ENCODE measurements at regions not wholly inside any gene's neighbourhood (a gene's known extent, or its start where the extent isn't known, plus 50 kb on each side); places are given as distances from the start of the nearest gene placed in this dataset.

- Histone ChIP-seq H2BK15ac (replicated peaks; ENCODE audit: low read depth) (no peak overlapping the region), H3K4me3 (ENCODE audit: low read length) (no peak overlapping the region), H4K8ac (ENCODE audit: low read depth, low read length) (no peak overlapping the region), H2BK5ac (ENCODE audit: low read length) (no peak overlapping the region), H3K56ac (ENCODE audit: low read length) (no peak overlapping the region), H3K9ac (ENCODE audit: low read length) (no peak overlapping the region), H2AK5ac (ENCODE audit: low read length) (no peak overlapping the region), H3K36me3 (ENCODE audit: control insufficient read depth, insufficient read depth, low read length) (no peaks in the 10 kb centered on the region), H3K4ac (ENCODE audit: low read depth, low read length) (no peak overlapping the region), H4K5ac (ENCODE audit: low read length) (no peak overlapping the region), H2BK120ac (ENCODE audit: low read depth, low read length) (no peak overlapping the region), H3K4me2 (ENCODE audit: low read length) (no peak overlapping the region), H3K27me3 (ENCODE audit: insufficient read depth, low read length, poor library complexity) (no peaks in the 10 kb centered on the region), H3K79me2 (ENCODE audit: control insufficient read depth, insufficient read depth, low read length) (no peaks in the 10 kb centered on the region), H3K4me1 (ENCODE audit: control insufficient read depth, low read depth, low read length) (no peaks in the 10 kb centered on the region), H3K27ac (ENCODE audit: low read depth, low read length) (no peak overlapping the region), H3K23ac (ENCODE audit: low read length) (no peak overlapping the region), H3K79me1 (ENCODE audit: low read length) (no peaks in the 10 kb centered on the region), H3K18ac (ENCODE audit: low read length) (no peak overlapping the region)
- no CpG with 5 or more reads among the region's 2 CpGs for WGBS (ENCODE audit: extremely low coverage, insufficient coverage, low lambda C conversion rate)
- DNase-seq, result no peak
These were observed 139.1 kb upstream of the SPRY4 start for GRCh38 chr5:142463904-142464303.

GRCh38 chr5:142461028-142461590 lies 136.3 kb upstream of the SPRY4 start:
- Histone ChIP-seq H2BK15ac (replicated peaks; ENCODE audit: low read depth) (no peak overlapping the region), H3K27ac (ENCODE audit: low read depth, low read length) (no peak overlapping the region)
- no CpG with 5 or more reads among the region's 5 CpGs for WGBS (ENCODE audit: extremely low coverage, insufficient coverage, low lambda C conversion rate)

GRCh38 chr5:142459209-142459608 lies 134.4 kb upstream of the SPRY4 start:
- no peak for DNase-seq
- Histone ChIP-seq H4K5ac (ENCODE audit: low read length) (no peak overlapping the region), H3K18ac (ENCODE audit: low read length) (no peak overlapping the region), H3K23ac (ENCODE audit: low read length) (no peak overlapping the region), H3K36me3 (ENCODE audit: control insufficient read depth, insufficient read depth, low read length) (no peaks in the 10 kb centered on the region), H3K27ac (ENCODE audit: low read depth, low read length) (no peak overlapping the region), H2BK120ac (ENCODE audit: low read depth, low read length) (no peak overlapping the region), H2BK5ac (ENCODE audit: low read length) (no peak overlapping the region), H3K79me2 (ENCODE audit: control insufficient read depth, insufficient read depth, low read length) (no peaks in the 10 kb centered on the region), H3K79me1 (ENCODE audit: low read length) (no peaks in the 10 kb centered on the region), H3K56ac (ENCODE audit: low read length) (no peak overlapping the region), H3K9ac (ENCODE audit: low read length) (no peak overlapping the region), H4K8ac (ENCODE audit: low read depth, low read length) (no peak overlapping the region), H3K27me3 (ENCODE audit: insufficient read depth, low read length, poor library complexity) (no peaks in the 10 kb centered on the region), H3K4me3 (ENCODE audit: low read length) (no peak overlapping the region), H3K4me1 (ENCODE audit: control insufficient read depth, low read depth, low read length) (no peaks in the 10 kb centered on the region), H3K4ac (ENCODE audit: low read depth, low read length) (no peak overlapping the region), H3K4me2 (ENCODE audit: low read length) (no peak overlapping the region), H2AK5ac (ENCODE audit: low read length) (no peak overlapping the region), H2BK15ac (replicated peaks; ENCODE audit: low read depth) (no peak overlapping the region)
- WGBS (ENCODE audit: extremely low coverage, insufficient coverage, low lambda C conversion rate), result no CpG with 5 or more reads among the region's 1 CpG

More at GRCh38 chr5:142461028-142461590, 136.3 kb upstream of the SPRY4 start:
- no peak overlapping the region for H2BK5ac ChIP-seq (ENCODE audit: low read length)
- H3K79me1 ChIP-seq (ENCODE audit: low read length), result no peaks in the 10 kb centered on the region
- H3K23ac ChIP-seq (ENCODE audit: low read length), result no peak overlapping the region
- H3K9ac ChIP-seq (ENCODE audit: low read length), result no peak overlapping the region
- H3K4me1 ChIP-seq (ENCODE audit: control insufficient read depth, low read depth, low read length), result no peaks in the 10 kb centered on the region
- H3K4ac ChIP-seq (ENCODE audit: low read depth, low read length), result no peak overlapping the region
- no peak overlapping the region for H4K5ac ChIP-seq (ENCODE audit: low read length)
- no peaks in the 10 kb centered on the region for H3K27me3 ChIP-seq (ENCODE audit: insufficient read depth, low read length, poor library complexity)
- H2AK5ac ChIP-seq (ENCODE audit: low read length), result no peak overlapping the region
- DNase-seq, result no peak
- H3K36me3 ChIP-seq (ENCODE audit: control insufficient read depth, insufficient read depth, low read length), result no peaks in the 10 kb centered on the region
- no peaks in the 10 kb centered on the region for H3K79me2 ChIP-seq (ENCODE audit: control insufficient read depth, insufficient read depth, low read length)
- H3K56ac ChIP-seq (ENCODE audit: low read length), result no peak overlapping the region
- no peak overlapping the region for H3K18ac ChIP-seq (ENCODE audit: low read length)
- H3K4me2 ChIP-seq (ENCODE audit: low read length), result no peak overlapping the region
- no peak overlapping the region for H4K8ac ChIP-seq (ENCODE audit: low read depth, low read length)
- H3K4me3 ChIP-seq (ENCODE audit: low read length), result no peak overlapping the region
- H2BK120ac ChIP-seq (ENCODE audit: low read depth, low read length), result no peak overlapping the region

GRCh38 chr5:142455856-142456255 lies 131.0 kb upstream of the SPRY4 start:
- Histone ChIP-seq H3K4ac (ENCODE audit: low read depth, low read length) (no peak overlapping the region), H3K27ac (ENCODE audit: low read depth, low read length) (no peak overlapping the region), H4K8ac (ENCODE audit: low read depth, low read length) (no peak overlapping the region), H2BK5ac (ENCODE audit: low read length) (no peak overlapping the region), H3K56ac (ENCODE audit: low read length) (no peak overlapping the region), H3K4me1 (ENCODE audit: control insufficient read depth, low read depth, low read length) (no peaks in the 10 kb centered on the region), H3K18ac (ENCODE audit: low read length) (no peak overlapping the region), H2BK120ac (ENCODE audit: low read depth, low read length) (no peak overlapping the region), H3K79me1 (ENCODE audit: low read length) (no peaks in the 10 kb centered on the region), H4K5ac (ENCODE audit: low read length) (no peak overlapping the region), H2BK15ac (replicated peaks; ENCODE audit: low read depth) (no peak overlapping the region), H2AK5ac (ENCODE audit: low read length) (no peak overlapping the region), H3K4me2 (ENCODE audit: low read length) (no peak overlapping the region), H3K23ac (ENCODE audit: low read length) (no peak overlapping the region), H3K4me3 (ENCODE audit: low read length) (no peak overlapping the region), H3K79me2 (ENCODE audit: control insufficient read depth, insufficient read depth, low read length) (no peaks in the 10 kb centered on the region), H3K27me3 (ENCODE audit: insufficient read depth, low read length, poor library complexity) (no peaks in the 10 kb centered on the region), H3K36me3 (ENCODE audit: control insufficient read depth, insufficient read depth, low read length) (no peaks in the 10 kb centered on the region), H3K9ac (ENCODE audit: low read length) (no peak overlapping the region)
- DNase-seq, result no peak
- WGBS (ENCODE audit: extremely low coverage, insufficient coverage, low lambda C conversion rate), result no CpG with 5 or more reads among the region's 2 CpGs

- Histone ChIP-seq H3K79me1 (ENCODE audit: low read length) (no peaks in the 10 kb centered on the region), H3K9ac (ENCODE audit: low read length) (no peak overlapping the region), H4K8ac (ENCODE audit: low read depth, low read length) (no peak overlapping the region), H2AK5ac (ENCODE audit: low read length) (no peak overlapping the region), H3K27ac (ENCODE audit: low read depth, low read length) (no peak overlapping the region), H3K4ac (ENCODE audit: low read depth, low read length) (no peak overlapping the region), H3K4me1 (ENCODE audit: control insufficient read depth, low read depth, low read length) (no peaks in the 10 kb centered on the region), H4K5ac (ENCODE audit: low read length) (no peak overlapping the region), H2BK120ac (ENCODE audit: low read depth, low read length) (no peak overlapping the region), H3K56ac (ENCODE audit: low read length) (no peak overlapping the region), H3K79me2 (ENCODE audit: control insufficient read depth, insufficient read depth, low read length) (no peaks in the 10 kb centered on the region), H3K4me2 (ENCODE audit: low read length) (no peak overlapping the region), H3K4me3 (ENCODE audit: low read length) (no peak overlapping the region), H3K36me3 (ENCODE audit: control insufficient read depth, insufficient read depth, low read length) (no peaks in the 10 kb centered on the region), H3K27me3 (ENCODE audit: insufficient read depth, low read length, poor library complexity) (no peaks in the 10 kb centered on the region), H2BK15ac (replicated peaks; ENCODE audit: low read depth) (no peak overlapping the region), H3K23ac (ENCODE audit: low read length) (no peak overlapping the region), H3K18ac (ENCODE audit: low read length) (no peak overlapping the region), H2BK5ac (ENCODE audit: low read length) (no peak overlapping the region)
- DNase-seq, result no peak
- no CpG with 5 or more reads among the region's 7 CpGs for WGBS (ENCODE audit: extremely low coverage, insufficient coverage, low lambda C conversion rate)
These were observed 129.1 kb upstream of the SPRY4 start for GRCh38 chr5:142453932-142454331.

GRCh38 chr5:142450419-142450818 lies 125.6 kb upstream of the SPRY4 start:
- Histone ChIP-seq H3K23ac (ENCODE audit: low read length) (no peak overlapping the region), H2BK5ac (ENCODE audit: low read length) (no peak overlapping the region), H3K4me3 (ENCODE audit: low read length) (no peak overlapping the region), H3K79me1 (ENCODE audit: low read length) (no peaks in the 10 kb centered on the region), H3K56ac (ENCODE audit: low read length) (no peak overlapping the region), H3K27me3 (ENCODE audit: insufficient read depth, low read length, poor library complexity) (no peaks in the 10 kb centered on the region), H3K4me1 (ENCODE audit: control insufficient read depth, low read depth, low read length) (peaks cover 3% of the 10 kb centered on the region), H2BK120ac (ENCODE audit: low read depth, low read length) (no peak overlapping the region), H2BK15ac (replicated peaks; ENCODE audit: low read depth) (no peak overlapping the region), H4K5ac (ENCODE audit: low read length) (no peak overlapping the region), H3K9ac (ENCODE audit: low read length) (no peak overlapping the region), H3K4ac (ENCODE audit: low read depth, low read length) (no peak overlapping the region), H3K79me2 (ENCODE audit: control insufficient read depth, insufficient read depth, low read length) (no peaks in the 10 kb centered on the region), H3K36me3 (ENCODE audit: control insufficient read depth, insufficient read depth, low read length) (no peaks in the 10 kb centered on the region), H3K4me2 (ENCODE audit: low read length) (no peak overlapping the region), H3K27ac (ENCODE audit: low read depth, low read length) (no peak overlapping the region), H2AK5ac (ENCODE audit: low read length) (no peak overlapping the region), H3K18ac (ENCODE audit: low read length) (no peak overlapping the region), H4K8ac (ENCODE audit: low read depth, low read length) (no peak overlapping the region)
- no peak for DNase-seq

Measured in mesendoderm (in vitro differentiated cells).